NCI-H510A (cell line): ENCODE measurements at regions not wholly inside any gene's neighbourhood (a gene's known extent, or its start where the extent isn't known, plus 50 kb on each side); places are given as distances from the start of the nearest gene placed in this dataset.

Experiments used
- DNase-seq: peaks from one replicate; lab custom pipeline; 2025; lab: John Stamatoyannopoulos, UW

GRCh38 chr18:27899893-27900292, 277.0 kb downstream of the CDH2 start:
- no peak for DNase-seq

DNA sequence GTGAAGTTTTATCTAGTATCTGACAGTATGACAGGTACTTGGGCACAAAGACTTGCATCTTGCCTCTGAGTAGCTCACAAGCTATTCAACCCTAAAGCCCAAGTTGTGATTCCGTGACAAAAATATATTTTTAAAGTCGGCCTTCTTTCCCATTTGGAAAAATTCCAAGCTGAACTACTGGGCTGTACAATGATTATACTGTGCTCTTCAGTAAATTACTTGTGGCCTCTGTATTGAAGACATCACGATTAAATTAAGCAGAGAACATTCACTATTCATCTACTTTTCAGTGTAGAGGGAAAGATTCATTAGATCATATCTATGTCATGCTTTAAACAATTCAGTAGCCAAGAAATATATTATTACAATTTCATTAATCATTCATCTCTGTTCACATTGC, 282.2 kb downstream of the CDH2 start:
- no peak for DNase-seq

GRCh38 chr18:27887711-27888495, 289.0 kb downstream of the CDH2 start:
- DNase-seq, result no peak

DNA sequence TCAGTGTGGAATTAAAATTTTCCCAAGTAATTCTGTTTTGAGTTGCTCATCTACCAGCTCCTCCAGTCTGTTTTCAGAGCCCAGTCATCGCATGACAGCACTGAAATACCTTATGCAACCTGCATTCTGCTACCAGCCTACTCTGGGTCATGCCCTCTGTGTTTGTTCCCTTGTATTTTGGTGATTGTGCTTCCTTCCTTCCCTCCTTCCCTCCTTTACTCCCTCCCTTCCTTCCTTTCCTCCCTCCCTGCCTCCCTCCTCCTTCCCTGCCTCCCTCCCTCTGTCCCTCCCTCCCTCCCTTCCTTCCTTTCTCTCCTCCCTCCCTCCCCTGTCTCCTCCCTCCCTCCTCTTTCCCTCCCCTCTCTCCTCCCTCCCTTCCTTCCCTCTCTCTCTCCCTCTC, 289.6 kb downstream of the CDH2 start:
- no peak for DNase-seq

- DNase-seq, result no peak
These were observed 297.4 kb downstream of the CDH2 start for GRCh38 chr18:27879540-27879939.

- DNase-seq, result peak; percentile 84
These were observed 305.2 kb downstream of the CDH2 start for GRCh38 chr18:27871726-27872125.

GRCh38 chr18:27869735-27870134, 307.2 kb downstream of the CDH2 start:
- no peak for DNase-seq

- DNase-seq, result no peak
These were observed 311.5 kb downstream of the CDH2 start for GRCh38 chr18:27865431-27865830.

- DNase-seq, result no peak
These were observed 313.0 kb downstream of the CDH2 start for GRCh38 chr18:27863780-27864430.

DNA sequence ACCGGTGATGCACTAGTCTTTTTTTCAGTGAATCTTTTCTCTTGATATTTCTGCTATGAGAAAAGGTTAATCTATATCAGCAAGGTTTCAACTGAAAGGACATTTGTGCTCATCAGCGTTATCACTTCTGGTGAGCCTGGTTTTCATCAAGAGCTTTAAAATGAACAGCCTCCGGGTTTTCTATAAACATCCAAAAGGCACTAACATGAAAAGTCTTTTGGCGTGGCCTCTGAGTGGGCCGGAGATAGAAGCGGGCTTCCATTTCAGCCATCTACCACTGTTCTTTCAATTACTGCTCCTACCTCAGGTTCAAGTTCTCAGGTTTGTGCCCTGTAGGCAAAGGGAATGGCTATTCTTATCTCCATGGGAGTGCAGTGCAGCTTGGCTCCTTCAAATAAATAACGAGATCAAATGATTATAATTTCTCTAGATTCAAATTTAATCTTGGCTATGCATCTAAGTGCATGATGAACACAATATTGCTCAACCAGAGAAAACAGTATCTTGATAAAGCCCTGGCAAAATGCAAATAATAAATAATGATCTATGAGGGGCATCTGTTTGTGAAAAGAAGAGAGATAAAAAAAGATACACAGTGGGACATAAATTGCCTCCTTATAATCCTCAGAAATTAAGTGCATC, 314.8 kb downstream of the CDH2 start:
- no peak for DNase-seq

GRCh38 chr18:27861539-27861938, 315.4 kb downstream of the CDH2 start:
- peak; percentile 80 for DNase-seq

DNA sequence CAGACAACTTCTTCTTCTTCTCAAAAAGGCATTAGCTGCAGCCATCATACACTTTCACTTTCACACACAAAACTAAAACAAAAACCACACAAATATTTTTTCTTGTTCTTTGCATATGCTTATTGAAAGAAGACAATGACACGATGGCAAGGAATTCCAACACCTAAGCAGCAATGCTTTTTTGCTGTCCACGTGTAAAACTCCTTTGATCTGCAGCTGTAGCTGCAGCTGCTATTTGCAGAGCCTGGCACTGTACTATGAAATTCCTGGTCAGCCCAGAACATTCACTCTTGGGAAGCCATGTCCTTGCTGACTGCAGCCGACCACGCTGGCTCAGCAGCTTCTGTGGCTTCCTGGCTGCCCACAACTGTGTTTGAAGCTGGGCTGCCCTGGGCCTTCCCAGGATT, 316.2 kb downstream of the CDH2 start:
- DNase-seq, result peak; percentile 70

DNA sequence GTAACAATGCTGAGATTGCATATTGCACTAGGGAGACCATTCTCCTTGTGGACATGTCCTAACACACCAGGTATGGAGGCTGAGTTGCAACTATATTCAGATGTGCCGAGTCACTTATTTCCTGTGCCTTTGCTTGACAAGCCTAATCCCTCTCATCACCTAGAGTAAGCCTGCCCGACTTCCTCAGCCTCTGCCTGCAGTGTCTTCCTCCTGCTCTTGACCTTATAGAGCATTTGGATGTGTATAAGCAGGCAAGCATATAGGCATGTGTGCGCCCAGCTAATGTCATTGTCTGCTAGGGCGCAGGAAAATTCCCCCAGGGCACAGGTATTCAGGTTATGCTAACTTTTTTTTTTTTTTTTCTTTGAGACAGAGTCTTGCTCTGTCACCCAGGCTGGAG, 316.9 kb downstream of the CDH2 start:
- DNase-seq, result no peak

DNA sequence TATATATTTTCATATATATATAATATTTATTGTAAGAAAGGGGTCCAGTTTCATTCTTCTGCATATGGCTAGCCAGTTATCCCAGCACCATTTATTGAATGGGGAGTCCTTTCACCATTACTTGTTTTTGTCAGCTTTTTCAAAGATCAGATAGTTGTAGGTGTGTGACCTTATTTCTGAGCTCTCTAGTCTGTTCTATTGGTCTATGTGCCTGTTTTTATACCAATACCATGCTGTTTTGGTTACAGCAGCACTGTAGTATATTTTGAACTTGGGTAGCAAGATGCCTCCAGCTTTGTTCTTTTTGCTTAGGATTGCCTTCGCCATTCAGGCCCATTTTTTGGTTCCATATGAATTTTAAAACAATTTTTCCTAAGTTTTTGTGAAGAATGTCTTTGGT, 320.1 kb downstream of the CDH2 start:
- no peak for DNase-seq

- no peak for DNase-seq
These were observed 321.4 kb downstream of the CDH2 start for GRCh38 chr18:27855486-27855885.

DNA sequence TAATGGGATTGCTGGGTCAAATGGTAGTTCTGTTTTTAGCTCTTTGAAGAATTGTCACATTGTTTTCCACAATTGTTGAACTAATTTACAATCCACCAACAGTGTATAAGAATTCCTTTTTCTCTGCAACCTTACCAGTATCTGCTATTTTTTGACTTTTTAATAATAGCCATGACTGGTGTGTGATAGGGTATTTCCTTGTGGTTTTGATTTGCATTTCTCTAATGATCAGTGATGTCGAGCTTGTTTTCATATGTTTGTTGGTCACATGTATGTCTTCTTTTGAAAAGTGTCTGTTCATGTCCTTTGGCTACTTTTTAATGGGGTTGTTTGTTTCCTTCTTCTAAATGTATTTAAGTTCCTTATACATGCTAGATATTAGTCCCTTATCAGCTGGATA, 322.3 kb downstream of the CDH2 start:
- no peak for DNase-seq

DNA sequence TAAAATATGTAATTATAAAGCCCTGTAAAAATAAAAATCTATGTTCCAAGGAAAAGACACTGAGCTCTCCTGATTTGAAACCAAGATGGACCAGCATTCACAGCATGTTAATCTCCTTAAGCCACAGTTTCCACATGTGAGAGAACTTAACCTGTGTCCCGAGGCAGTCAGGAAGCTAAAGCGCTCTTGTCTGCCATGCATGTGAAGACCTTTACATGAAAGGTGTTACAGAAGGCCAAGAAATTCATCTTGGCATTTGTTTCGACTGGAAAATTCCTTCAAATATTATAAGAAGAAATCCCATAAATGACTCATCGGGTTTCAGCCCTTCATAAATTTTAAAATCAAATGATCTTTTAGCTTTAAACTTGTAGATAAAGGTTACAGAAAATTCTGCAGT, 328.6 kb downstream of the CDH2 start:
- no peak for DNase-seq

DNA sequence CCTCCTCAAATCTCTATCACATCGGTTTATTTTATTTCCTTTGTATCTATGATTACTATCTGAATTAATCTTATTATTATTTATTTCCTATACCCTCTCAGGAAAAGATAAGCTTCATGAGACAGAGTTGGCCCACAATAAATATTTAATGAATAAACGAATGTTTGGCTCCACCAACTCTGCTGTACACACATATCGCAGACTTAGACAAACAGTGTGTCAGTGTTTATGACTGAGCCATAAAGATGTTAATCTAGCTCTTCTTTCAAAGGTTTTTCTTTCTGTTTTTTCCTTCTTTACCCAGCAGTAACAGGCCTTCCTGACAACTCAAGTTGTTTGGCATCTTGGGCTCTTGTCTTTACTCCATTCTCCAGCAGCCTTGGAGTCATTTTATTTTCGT, 329.5 kb downstream of the CDH2 start:
- no peak for DNase-seq

- DNase-seq, result no peak
These were observed 331.0 kb downstream of the CDH2 start for GRCh38 chr18:27845897-27846296.

- DNase-seq, result no peak
These were observed 332.9 kb downstream of the CDH2 start for GRCh38 chr18:27843783-27844777.

DNA sequence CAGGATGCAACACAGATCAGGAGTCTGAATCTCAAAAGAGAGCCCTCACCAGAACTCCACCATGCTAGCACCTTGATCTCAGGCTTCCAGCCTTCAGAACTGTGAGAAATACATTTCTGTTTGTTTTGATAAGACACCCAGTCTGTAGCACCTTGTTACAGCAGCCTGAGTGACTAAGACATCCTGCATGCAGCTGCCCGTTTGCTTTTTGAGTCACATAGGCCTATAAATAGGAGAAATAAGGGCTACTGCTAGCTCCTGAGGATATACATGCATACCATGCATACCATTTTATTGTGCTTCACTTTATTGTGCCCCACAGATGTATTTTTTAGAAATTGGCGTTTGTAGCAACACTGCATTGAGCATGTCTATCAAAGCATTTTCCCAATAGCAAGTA, 337.8 kb downstream of the CDH2 start:
- DNase-seq, result no peak

- DNase-seq, result no peak
These were observed 338.7 kb downstream of the CDH2 start for GRCh38 chr18:27838225-27838624.
